NCI-H1417 (cell line): ENCODE measurements at regions not wholly inside any gene's neighbourhood (a gene's known extent, or its start where the extent isn't known, plus 50 kb on each side); places are given as distances from the start of the nearest gene placed in this dataset.
"Not testable (repeated sequence)": the region's sequence is repeated elsewhere in the genome, so short reads cannot be mapped to it uniquely, and the experiment has no call there.

ENCODE experiments used
- DNase-seq, 3 experiments: peaks; one replicate each; lab custom pipeline; 2025; lab: John Stamatoyannopoulos, UW

- DNase-seq, result no peak
Measured at GRCh38 chr13:80555796-80556678, 215.1 kb upstream of the SPRY2 start.

- DNase-seq, result no peak
Measured at GRCh38 chr13:80552851-80553440, 212.0 kb upstream of the SPRY2 start.

- DNase-seq, result no peak
Measured at GRCh38 chr13:80551650-80552497, 210.9 kb upstream of the SPRY2 start.

GRCh38 chr13:80550971-80551441 is 210.1 kb upstream of the SPRY2 start:
- no peak for DNase-seq

- DNase-seq, result no peak
Measured at GRCh38 chr13:80548915-80549314, 208.0 kb upstream of the SPRY2 start.

- DNase-seq, result no peak
Measured at GRCh38 chr13:80547885-80548825, 207.2 kb upstream of the SPRY2 start.

GRCh38 chr13:80547341-80547740 is 206.4 kb upstream of the SPRY2 start:
- DNase-seq, result no peak

- no peak for DNase-seq
Measured at GRCh38 chr13:80533175-80533574, 192.2 kb upstream of the SPRY2 start.

- DNase-seq, result no peak
Measured at GRCh38 chr13:80530902-80531301, 190.0 kb upstream of the SPRY2 start.

- no peak for DNase-seq
Measured at GRCh38 chr13:80530191-80530590, 189.3 kb upstream of the SPRY2 start.

GRCh38 chr13:80529734-80530133 is 188.8 kb upstream of the SPRY2 start:
- DNase-seq, result no peak

GRCh38 chr13:80528733-80529132 is 187.8 kb upstream of the SPRY2 start:
- no peak for DNase-seq

- no peak for DNase-seq
Measured at GRCh38 chr13:80527400-80527799, 186.5 kb upstream of the SPRY2 start.

- DNase-seq, result no peak
Measured at GRCh38 chr13:80524447-80525215, 183.7 kb upstream of the SPRY2 start.

GRCh38 chr13:80523134-80523533 is 182.2 kb upstream of the SPRY2 start:
- no peak for DNase-seq

- DNase-seq, result not testable (repeated sequence)
Measured at GRCh38 chr13:80522463-80522862, 181.5 kb upstream of the SPRY2 start.

- DNase-seq, result no peak
Measured at GRCh38 chr13:80516818-80517348, 176.0 kb upstream of the SPRY2 start.

GRCh38 chr13:80515296-80515695 is 174.4 kb upstream of the SPRY2 start:
- DNase-seq, result no peak

- no peak for DNase-seq
Measured at GRCh38 chr13:80513196-80513595, 172.3 kb upstream of the SPRY2 start.

- no peak for DNase-seq
Measured at GRCh38 chr13:80510686-80511085, 169.8 kb upstream of the SPRY2 start.
